ENCODE measurements at regions not wholly inside any gene's neighbourhood (a gene's known extent, or its start where the extent isn't known, plus 50 kb on each side); places are given as distances from the start of the nearest gene placed in this dataset.
"Not testable (repeated sequence)": the region's sequence is repeated elsewhere in the genome, so short reads cannot be mapped to it uniquely, and the experiment has no call there.

DNA sequence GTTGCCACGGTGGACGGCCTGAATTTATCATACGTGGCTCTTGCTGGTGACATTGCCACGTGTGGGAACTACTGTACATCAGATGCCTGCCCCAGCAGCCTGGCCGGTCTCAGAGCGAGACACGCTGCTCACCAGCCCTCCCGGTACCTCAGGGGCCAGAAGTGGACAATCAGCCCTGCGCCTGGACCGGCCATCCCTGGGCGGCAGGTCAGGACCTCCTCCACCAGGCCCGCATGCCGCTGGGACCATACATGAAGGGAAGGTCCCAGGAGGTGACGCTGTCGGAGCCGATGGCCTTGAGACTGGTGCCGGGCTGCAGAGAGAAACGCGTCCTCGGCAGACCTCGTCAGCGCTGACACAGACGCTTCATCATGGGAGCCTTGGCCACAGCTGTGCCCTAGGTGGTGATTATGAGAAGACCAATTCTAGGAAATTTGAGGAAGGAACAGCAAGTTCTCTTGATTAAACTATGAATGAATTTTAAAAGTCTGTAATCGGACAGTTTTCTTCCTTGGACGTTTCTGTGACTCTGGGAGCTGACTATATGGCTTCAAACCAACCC is 5456.7 kb upstream of the TPTE start:
- H3K4me3 ChIP-seq (ENCODE audit: low read depth, low read length); DNase-seq (ENCODE audit: low read depth): not testable (repeated sequence)

DNA sequence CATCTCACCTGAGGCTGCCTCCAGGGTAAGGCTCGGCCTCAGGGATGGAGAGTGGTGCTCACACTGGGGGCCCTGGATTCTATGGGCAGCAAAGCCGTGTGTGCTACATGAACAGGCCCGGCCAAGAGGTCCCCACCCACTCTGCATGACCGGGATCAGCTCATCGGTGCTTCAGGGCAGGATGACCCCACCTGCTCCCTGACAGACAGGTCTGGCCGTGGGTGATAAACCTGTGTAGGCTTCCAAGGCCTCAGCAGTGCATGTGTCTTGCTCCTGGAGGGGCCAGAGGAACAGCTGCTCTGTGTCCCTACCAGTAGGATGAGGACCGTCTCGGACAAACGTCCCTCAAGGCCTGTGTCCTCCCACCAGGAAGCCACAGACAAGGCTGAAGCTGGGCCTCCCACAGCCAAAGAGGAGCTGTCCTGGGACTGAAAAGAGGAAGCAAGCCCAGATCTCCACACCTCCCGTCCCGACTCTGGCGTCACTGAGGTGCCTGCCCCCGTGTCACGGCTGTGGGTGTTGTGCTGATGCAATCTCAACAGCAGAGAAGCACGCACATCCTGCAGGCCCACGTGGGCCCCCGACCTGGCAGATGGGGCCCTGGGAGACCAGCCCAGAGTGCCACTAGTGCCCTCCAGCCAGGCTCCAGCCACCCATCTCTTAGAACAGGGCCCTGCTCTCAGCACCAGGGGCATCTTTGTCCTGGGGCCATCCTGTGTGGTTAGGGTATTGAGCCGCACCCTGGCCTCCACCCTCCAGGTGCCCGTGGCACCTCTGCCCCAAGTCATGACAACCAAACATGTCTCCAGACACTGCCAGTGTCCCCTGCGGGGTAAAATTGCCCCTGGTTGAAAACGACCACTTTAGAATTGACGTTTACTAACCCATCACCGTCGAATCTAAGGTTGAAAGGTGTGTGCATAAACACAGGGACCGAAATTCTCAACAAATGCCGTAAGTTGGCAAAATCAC is 5455.9 kb upstream of the TPTE start:
- not testable (repeated sequence) for H3K4me3 ChIP-seq (ENCODE audit: low read depth, low read length)
- DNase-seq (ENCODE audit: low read depth) = peak; percentile 90

DNA sequence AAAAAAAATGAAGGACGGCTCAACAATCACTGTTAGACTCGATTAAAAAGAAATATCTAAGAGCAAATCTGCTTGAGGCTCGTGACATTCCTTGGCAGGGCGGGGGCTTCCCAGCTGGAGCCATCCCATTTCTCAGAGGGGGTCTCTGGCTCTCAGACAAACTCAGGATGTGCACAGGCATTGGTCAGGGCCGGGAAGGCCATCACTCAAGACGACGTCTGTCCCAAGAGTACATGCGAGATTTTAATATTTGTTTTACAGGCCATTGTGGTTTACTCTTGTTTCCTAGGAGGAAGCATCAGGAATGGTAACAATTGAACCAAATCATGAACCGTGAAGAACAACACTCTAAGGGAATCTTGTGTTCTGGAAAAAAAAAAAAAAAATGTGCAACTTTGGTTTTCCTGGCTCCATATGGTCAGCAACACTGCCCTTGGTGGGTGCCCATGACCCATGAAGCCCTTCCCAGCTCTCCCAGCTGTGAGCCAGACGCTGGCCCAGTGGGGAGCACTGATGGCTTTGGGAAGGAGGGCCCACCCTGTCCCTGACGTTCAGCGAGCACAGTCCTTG is 5454.6 kb upstream of the TPTE start:
- not testable (repeated sequence) for DNase-seq (ENCODE audit: low read depth); H3K4me3 ChIP-seq (ENCODE audit: low read depth, low read length)

DNA sequence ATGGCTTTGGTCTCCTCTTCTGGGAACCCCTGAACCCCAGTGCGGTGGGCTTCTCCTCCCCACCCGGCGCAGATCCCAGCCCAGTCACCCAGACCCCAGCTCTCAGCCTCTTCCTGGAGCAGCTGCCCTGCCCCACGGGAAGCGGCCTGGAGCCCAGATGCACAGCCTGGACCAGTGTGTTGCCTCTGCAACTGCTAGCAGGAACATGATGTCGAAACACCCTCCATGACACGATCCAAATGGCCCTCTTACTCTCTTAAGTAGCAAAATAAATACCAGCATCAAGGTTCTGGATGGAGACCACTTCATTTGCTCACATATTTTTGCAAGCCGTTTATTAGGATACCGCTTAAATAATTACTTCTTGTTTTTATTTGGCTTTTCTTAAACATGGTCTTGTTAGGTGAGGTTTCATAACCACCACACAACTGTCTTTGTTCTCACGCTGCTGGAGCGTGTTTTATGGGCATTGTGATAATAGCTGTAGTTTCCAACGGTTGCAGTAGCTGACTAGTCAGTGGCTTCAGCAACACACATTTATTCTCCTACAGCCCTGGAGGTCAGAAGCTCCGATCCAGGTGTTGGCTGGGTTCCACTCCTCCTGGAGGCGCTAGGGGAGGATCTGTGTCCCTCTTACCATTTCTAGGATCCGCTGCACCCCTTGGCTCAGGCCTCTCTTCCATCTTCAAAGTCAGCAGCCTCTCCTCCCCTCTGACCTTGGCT is 5453.9 kb upstream of the TPTE start:
- DNase-seq (ENCODE audit: low read depth) = not testable (repeated sequence)

DNA sequence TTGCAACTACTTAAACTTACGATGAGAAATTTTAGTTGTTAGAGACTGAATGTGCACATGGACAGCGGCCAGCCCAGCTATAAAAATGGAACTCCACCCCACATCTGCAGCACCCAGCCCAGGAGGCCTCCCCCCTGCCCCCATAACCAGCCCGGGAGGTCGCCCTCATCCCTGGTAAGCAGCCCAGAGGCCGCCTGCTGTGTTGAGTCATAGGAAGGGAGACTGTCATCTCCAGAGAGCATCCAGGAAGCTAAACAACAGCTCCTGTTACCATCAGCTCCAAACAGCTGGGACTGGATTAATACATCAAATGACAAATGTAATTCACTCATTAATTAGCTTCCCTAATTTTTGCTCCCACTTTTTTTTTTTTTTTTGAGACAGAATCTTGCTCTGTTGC is 5452.7 kb upstream of the TPTE start:
- not testable (repeated sequence) for H3K4me3 ChIP-seq (ENCODE audit: low read depth, low read length); DNase-seq (ENCODE audit: low read depth)

More for the DNA sequence above, 5453.9 kb upstream of the TPTE start:
- H3K4me3 ChIP-seq (ENCODE audit: low read depth, low read length) = not testable (repeated sequence)

DNA sequence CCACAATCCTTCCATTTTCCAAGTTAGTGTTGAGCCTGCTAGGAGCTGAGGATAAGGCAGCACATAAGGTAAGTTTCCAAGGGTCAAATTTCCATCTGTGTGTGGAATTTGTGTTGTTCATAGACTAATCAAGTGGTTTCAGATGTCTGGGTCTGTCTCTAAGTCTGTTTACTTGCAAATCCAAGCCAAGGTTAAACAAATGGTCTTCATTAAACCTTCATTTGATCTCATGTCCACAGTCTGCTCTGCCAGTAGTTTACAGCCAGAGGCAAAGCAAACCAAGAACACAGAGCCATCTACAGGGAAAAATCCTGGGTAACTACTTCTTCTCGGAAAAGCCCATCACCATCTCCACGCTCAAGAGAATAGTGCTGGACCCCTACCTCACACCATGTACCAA is 5450.2 kb upstream of the TPTE start:
- H3K4me3 ChIP-seq (ENCODE audit: low read depth, low read length); DNase-seq (ENCODE audit: low read depth): not testable (repeated sequence)

DNA sequence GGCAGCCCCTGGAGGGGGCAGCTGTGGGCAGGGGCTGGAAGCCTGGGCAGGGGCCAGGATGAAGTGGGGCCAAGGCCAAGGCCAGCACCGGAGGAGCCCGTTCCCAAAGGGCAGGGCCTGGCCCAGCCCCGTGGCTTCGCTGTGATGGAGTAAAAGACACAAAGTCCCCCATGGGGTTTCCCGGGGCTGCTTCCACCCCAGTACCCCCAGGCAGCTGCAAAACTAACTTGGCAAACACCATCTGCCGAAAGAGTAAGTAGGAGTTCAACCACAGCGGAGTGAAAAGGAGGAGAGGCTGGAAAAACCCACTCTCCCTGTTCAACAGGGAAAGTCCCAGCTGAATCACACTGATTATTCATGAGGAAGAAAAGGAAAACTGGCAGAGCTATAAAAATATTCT is 5444.5 kb upstream of the TPTE start:
- not testable (repeated sequence) for DNase-seq (ENCODE audit: low read depth); H3K4me3 ChIP-seq (ENCODE audit: low read depth, low read length)

DNA sequence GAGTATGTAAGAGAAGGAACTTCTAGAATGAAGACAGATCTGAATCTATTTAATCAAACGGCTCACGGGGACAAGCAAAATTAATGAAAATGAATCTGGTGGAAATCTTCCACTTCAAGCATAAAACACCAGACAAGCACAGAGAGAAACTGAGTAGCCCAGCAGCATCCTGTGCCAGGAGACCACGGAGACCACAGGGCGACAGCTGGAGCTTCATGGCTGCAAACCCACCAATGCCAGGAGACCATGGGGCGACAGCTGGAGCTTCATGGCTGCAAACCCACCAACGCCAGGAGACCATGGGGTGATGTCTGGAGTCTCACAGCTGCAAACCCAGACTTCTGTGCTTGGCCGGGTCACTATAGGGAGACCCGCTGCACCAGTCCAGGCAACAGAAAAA is 5442.0 kb upstream of the TPTE start:
- H3K4me3 ChIP-seq (ENCODE audit: low read depth, low read length); DNase-seq (ENCODE audit: low read depth): not testable (repeated sequence)

DNA sequence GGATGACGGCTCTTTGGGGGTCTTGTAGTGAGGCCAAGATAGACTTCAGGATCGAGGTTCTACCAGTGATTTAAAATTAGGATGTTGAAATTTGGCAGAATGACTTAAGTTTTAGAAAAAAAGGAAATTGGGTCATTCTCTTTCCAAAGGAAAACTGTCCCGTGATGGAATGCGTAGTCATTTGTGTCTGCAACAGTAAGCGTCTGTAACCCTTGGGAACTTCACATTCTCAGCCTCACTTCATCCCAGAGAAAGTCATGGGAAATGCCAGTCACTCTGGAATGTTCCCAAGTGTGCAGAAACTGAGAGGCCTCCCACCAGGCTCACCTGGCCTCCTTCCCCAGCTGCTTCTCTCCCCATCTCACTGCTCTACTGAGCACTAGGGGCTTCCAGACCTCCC is 5441.4 kb upstream of the TPTE start:
- DNase-seq (ENCODE audit: low read depth); H3K4me3 ChIP-seq (ENCODE audit: low read depth, low read length): not testable (repeated sequence)

DNA sequence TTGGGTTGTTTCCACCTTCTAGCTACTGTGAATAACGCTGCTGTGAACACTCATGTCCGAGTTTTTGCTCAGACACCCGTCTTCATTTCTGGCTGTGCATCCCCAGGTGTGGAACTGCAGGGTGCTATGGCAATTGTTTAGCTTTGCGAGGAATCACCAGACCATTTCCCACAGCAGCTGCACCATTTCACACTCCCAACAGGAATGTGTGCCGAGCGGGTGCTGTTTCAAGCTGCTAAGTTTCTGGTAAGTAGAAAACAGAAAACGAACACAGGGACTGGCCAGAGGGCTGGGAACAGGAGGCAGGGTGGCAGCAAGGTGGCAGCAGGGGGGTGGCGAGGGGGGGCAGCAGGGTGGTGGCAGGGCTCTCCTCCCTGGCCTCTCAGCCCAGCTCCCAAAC is 5437.1 kb upstream of the TPTE start:
- not testable (repeated sequence) for DNase-seq (ENCODE audit: low read depth); H3K4me3 ChIP-seq (ENCODE audit: low read depth, low read length)

DNA sequence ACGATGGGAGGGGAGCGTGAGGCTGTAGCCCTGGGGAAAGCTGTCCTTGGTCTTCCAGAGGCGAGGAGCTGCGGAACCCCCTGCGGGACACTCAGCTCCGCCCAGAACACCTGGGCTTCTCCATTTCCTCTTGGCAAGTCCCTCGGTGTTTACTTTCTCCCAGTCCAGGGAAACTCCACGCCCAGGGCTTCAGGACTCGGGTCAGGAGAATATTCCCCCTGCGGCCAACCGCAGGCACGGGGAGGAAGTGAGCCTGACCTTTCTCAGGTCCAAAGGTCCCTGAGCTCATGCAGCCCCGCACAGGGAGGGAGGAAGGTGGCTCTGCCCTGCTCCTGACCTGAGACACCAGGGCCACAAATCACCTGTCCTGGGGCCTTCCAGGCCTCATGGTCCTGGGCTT is 5435.9 kb upstream of the TPTE start:
- DNase-seq (ENCODE audit: low read depth) = not testable (repeated sequence)

DNA sequence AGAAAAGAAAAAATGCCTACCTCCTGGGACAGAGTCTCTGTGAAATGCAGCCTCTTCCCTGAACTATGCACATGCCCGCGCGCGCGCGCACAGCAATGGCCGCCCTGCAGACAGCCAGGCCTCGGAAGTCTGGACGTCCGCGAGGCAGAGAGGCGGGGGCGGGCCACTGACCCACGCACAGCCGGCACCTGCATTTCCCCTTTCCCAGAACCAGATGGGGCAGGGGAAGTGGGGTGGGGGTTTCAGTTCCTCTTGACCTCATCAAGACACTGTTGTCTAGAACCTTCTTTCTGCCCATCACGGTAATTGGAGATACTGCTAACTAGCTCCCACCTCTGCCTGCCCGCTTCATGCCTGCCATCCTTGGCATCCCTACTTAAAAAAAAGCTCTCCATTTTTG is 5435.0 kb upstream of the TPTE start:
- not testable (repeated sequence) for H3K4me3 ChIP-seq (ENCODE audit: low read depth, low read length); DNase-seq (ENCODE audit: low read depth)

More for the DNA sequence above, 5435.9 kb upstream of the TPTE start:
- H3K4me3 ChIP-seq (ENCODE audit: low read depth, low read length) = not testable (repeated sequence)

DNA sequence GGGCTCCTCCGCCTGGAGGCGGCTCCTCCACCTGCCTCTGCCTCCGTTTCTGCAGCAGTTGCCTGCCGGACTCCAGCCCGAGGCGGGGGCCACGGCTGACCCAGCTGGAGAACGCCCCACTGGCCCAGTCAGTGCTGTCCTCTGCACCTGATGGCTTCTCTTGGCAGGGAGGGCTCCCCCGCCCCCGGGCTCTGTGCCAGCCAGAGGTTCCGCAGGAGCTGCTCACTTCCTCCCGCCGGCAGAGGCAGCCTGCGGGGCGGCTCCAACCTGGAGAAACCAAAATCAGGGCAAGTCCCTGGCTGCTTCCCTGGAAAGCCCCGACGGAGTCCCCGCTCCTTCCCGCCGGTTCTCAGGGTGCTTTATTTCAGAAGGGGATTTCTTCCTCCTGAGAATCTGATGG is 5432.6 kb upstream of the TPTE start:
- not testable (repeated sequence) for DNase-seq (ENCODE audit: low read depth); H3K4me3 ChIP-seq (ENCODE audit: low read depth, low read length)

DNA sequence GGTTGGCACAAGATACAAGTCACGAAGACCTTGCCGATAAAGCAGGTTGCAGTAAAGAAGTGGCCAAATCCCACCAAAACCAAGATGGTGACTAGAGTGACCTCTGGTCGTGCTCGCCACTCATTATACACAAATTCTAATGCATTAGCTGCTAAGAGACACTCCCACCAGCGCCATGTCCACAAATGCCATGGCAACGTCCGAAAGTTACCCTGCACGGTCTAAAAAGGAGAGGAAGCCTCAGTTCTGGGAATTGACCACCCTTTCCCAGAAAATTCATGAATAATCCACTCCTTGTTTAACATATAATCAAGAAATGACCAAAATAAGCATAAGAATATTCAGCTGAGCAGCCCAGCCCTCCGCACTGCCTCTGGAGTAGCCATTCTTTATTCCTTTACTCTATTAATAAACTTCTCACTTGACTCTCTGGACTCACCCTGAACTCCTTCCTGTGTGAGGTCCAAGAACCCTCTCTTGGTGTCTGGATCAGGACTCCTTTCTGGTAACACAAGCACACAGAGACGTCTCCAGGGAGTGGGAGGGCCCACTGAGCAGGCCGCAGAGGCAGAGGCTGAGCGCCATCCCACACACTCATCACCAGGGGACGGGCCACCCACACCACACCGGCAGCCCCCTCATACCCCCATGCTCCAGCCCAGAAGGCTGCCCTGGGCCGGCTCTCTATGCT is 5431.8 kb upstream of the TPTE start:
- H3K4me3 ChIP-seq (ENCODE audit: low read depth, low read length) = not testable (repeated sequence)

DNA sequence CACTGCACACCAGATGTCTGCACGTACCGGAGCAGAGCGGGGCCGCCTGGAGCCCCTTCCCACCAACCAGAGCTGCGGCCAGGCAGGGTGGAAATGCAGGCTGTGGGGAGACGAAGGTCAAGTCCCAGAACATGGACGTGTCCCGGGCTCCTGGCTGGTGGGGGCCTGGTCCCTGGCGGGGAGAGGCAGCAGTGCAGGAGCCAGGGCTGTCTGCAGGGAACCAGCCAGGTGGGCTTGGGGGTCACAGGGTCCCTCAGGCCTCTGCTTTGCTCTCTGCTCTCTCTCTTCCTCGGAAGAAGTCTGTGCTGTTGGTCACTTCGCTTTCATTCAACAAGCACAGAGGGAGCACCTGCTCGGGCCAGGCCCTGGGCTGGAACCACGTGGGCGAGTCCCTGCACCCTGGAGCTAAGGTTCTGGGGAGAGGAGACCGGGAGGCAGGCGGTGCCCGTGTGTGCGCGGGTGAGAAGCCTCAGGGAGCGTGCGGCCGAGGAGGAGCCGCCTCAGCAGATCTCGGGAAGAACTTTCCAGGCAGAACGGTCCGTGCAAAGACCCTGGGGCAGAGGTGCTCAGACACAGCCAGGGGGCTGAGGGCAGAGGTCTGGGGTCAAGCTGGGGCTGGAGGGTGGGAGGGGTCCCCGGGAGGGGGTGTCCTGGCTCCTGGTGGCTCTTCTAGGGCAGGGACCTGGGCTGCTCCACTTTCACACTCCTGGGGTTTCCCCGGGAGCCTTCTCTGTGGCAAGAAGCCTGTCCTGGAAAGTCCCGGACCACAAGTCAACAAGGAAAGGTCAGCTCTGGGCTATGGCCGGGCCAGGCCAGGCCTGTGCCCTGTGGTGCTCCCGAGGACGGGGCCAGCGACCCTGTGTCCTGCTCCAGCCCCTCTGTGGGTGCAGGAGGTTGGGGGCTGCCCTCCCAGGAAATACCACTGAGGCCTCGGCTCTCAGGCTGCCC is 5431.0 kb upstream of the TPTE start:
- not testable (repeated sequence) for DNase-seq (ENCODE audit: low read depth); H3K4me3 ChIP-seq (ENCODE audit: low read depth, low read length)

More for the DNA sequence above, 5431.8 kb upstream of the TPTE start:
- DNase-seq (ENCODE audit: low read depth) = not testable (repeated sequence)

DNA sequence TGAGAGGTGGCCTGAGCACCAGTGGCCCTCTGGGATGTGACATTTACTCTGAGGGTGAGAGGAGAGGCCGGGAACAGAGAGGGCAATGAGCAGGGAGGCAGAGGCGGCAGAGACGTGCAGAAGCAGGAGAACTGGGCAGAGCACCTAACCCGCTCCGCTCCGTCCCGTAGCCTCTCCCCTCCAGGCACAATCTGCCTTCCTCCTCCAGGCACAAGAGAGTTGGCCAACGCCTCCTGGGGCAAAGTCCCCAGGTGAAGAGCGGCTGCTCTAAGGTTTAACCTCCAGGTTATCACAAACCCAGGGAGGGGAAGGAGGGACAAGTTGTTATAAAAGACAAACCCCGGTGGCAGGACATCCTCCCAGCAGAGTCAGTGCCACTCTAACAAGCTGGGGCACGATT is 5430.1 kb upstream of the TPTE start:
- H3K4me3 ChIP-seq (ENCODE audit: low read depth, low read length); DNase-seq (ENCODE audit: low read depth): not testable (repeated sequence)

DNA sequence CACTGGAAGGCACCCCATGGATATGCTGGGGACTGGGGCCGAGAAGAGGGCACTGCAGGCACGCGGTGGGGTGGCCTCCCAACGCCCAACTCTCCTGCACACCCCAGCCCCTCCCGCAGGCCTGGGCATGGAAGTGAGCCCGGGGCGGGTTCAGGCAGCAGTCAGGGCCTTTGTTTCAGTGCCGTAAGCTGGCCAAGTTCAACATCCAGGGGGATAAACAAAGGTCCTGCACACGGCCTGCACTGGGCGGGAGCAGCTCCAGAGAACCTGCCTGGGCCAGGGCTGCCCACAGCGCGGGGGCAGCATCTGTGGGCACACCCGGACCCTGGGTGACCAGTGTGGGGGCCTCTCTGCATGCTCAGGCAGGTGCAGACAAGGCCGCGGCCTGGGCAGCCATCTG is 5425.8 kb upstream of the TPTE start:
- H3K4me3 ChIP-seq (ENCODE audit: low read depth, low read length); DNase-seq (ENCODE audit: low read depth): not testable (repeated sequence)

Data from NB4 (cell line).